Ramos (cell line): ENCODE measurements at regions not wholly inside any gene's neighbourhood (a gene's known extent, or its start where the extent isn't known, plus 50 kb on each side); places are given as distances from the start of the nearest gene placed in this dataset.

Experiments used
- in situ Hi-C: fragments of 300-500 bp; cut with MboI; formaldehyde crosslinking; loops from one replicate; pipeline ENCODE4 v1.14.3; 2022; ENCODE audit warnings: low sequenced_read_pairs; ENCODE audit not compliant: unreplicated experiment

DNA sequence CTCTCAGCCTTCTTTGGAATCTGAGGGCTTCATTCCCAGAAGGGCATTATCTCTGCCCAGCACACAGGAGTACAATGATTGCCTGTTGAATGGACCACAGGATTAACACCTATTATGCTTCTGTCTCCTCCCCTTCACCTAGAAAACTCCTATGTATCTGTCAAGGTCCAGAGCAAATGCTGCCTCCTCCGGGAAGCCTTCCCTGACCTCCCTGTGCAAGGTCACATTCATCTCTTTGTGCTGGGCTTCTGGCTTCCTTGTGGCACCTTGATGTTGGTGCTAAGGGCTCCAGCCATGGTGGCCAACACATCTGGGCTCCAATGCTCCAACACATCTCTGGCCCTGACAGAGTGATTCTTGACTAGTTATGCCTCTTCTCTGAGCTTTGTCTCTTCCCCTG, 49.9 kb upstream of the ATP2B2 start:
- in situ Hi-C loops = no loop called here

GRCh38 chr3:10556312-10556711, 50.9 kb upstream of the ATP2B2 start:
- in situ Hi-C loops = no loop called here

GRCh38 chr3:10557250-10557649, 51.9 kb upstream of the ATP2B2 start:
- in situ Hi-C loops = no loop called here

GRCh38 chr3:10557781-10558373, 52.5 kb upstream of the ATP2B2 start:
- in situ Hi-C loops = no loop called here

GRCh38 chr3:10558736-10559135, 53.4 kb upstream of the ATP2B2 start:
- in situ Hi-C loops = no loop called here

- in situ Hi-C loops = no loop called here
Observed at GRCh38 chr3:10560060-10560861, 54.9 kb upstream of the ATP2B2 start.

DNA sequence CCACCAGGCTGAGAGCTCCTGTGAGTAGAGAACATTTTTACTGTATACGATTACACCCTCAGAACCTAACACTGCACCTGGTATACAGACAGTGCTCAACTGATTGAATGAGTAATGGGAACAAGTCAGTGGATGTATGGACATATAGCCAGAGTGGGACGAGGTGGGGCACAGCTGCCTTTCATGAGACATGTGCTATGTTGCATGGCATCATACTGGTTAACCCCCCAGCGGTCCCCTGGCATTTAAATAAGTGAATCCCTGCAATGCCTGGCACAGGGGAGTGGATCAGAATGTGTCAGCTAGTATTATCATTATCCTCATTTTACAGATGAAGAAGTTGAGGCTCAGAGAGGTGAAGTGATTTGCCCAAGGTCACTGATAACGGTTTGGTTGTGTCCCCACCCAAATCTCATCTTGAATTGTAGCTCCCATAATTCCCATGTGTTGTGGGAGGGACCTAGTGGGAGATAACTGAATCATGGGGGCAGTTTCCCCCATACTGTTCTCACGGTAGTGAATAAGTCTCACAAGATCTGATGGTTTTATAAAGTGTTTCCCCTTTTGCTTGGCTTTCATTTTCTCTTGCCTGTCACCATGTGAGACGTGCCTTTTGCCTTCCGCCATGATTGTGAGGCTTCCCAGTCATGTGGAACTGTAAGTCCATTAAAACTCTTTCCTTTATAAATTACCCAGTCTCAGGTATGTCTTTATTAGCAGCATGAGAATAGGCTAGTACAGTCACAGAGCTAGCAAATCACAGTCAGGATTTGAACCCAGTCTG, 56.0 kb upstream of the ATP2B2 start:
- in situ Hi-C loops = no loop called here

GRCh38 chr3:10561946-10562560, 56.7 kb upstream of the ATP2B2 start:
- in situ Hi-C loops = no loop called here

DNA sequence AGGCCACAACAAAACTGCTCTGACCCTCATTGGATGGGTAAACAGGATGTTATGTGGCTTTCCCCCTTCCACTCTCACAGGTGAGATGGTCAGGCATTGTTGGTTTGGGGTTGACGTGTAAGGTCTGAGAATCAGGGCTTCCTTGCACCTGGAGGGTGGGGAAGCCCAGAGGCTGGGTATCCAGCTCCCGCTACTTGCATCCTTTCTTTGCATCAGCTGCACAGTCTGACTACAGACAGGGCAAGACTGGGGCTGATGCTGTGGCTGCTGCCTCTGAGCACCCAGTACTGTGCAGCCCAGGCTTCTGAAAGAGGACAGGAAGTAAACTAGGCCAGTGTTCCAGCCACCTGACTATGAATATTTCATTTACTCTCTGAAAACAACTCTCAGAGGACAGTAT, 58.0 kb upstream of the ATP2B2 start:
- in situ Hi-C loops = no loop called here

GRCh38 chr3:10565814-10566213, 60.4 kb upstream of the ATP2B2 start:
- in situ Hi-C loops = no loop called here

- in situ Hi-C loops = no loop called here
Observed at GRCh38 chr3:10566451-10566850, 61.1 kb upstream of the ATP2B2 start.

- in situ Hi-C loops = no loop called here
Observed at GRCh38 chr3:10568549-10568948, 63.2 kb upstream of the ATP2B2 start.

DNA sequence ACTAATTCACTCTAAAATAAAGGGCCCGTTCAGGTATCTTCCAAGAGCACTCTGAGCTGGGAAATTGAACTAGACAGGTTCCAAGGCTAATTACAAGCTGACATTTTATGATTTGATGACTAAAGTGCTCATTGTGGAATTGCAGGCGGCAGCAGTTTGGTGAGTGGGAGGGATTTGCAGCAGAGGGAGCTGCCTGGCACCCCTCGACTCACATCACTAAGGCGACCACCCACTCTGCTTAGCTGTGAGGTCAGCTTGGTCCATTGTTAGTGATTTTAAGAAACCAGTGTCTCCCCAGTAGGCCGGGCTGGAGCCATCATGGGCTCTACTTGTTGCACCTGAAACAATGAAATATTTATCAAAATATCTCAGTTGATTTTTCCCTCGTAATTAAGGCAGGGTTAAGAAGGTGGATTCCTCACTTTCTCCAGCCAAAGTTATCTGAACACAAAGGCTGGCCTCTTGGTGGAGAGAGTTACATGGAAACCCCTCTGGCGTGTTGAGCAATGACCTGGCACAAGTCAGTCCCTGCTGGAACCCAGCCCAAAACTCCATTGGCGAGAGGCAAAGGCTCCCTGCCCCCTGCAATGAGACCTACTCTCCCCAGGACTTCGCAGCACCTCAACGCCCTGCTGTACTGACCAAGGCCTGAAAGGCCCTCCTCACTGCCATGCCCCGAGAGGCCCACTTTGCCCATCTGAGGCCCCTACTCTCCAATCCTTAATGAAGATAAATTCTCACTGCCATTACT, 65.0 kb upstream of the ATP2B2 start:
- in situ Hi-C loops = no loop called here

DNA sequence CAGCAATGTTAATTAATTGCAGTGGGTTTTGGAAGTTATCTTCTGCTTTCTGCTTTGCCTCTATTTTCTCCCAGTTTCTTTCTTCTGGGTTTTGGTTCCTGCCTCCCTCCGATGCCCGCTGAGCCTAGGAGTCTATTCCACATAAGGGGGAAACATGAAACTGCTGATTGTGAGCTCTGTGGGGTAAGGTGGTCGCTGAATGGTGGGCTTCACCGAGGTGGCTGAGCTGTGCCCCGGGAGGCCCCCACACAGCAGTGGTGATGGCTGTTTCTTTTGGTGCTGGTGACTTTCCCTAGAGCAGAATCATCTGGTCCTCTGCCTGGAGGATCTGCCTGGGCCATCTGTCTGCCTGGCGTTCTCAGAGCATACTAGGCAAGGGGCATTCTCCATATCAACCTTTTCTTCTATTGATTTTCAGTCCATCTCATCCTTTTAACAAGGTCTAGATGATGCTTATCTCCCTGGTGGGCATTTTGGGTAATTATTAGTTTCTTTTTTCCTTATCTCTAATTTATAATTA, 68.8 kb upstream of the ATP2B2 start:
- in situ Hi-C loops = no loop called here

DNA sequence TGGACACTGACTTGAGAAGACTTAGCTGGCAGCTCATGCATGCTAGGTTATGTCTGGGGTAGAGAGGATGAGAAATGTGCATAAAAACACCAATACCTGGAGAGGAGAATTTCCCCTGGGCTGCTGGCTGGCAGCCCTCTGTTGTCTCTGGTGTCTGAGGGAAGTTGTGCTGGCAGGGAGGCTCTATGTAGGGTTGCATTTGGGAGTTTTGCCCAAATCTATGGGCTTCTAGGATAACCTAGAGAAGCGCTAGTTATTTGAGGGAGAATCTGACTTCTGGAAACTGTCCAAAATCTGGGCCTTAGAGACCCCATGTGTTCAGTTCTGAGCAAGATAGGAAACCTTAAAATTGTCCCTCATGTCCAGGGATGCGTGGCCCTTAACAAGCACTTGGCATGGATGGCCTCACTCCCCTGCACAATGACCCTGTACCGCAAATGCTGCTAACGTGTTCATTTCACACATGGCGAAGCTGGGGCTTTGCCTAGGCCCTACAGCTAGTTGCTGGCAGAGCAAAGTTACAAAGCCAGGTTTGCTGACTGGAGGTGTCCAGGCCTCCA, 70.3 kb upstream of the ATP2B2 start:
- in situ Hi-C loops = no loop called here

- in situ Hi-C loops = no loop called here
Observed at GRCh38 chr3:10577486-10577885, 72.1 kb upstream of the ATP2B2 start.

- in situ Hi-C loops = no loop called here
Observed at GRCh38 chr3:10580426-10580825, 75.0 kb upstream of the ATP2B2 start.

GRCh38 chr3:10581251-10581650, 75.9 kb upstream of the ATP2B2 start:
- in situ Hi-C loops = no loop called here

DNA sequence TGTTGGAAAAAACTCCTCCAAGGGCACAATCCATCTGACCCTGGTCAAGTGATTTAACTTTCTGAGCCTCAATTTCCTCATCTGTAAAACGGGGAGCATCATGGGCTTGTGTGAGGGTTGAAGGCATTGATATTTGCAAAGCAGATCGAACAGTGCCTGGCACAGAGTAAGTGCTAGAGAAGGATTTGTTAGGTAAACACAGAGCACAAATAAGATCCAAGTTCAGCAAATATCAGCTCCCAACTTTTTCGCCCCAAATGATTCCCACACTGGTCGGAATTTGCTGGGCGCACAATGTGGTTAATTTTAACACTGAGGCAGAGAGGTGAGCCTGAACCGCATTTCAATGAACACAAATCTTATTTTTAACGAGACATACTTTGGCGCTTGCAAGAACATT, 76.3 kb upstream of the ATP2B2 start:
- in situ Hi-C loops = no loop called here

DNA sequence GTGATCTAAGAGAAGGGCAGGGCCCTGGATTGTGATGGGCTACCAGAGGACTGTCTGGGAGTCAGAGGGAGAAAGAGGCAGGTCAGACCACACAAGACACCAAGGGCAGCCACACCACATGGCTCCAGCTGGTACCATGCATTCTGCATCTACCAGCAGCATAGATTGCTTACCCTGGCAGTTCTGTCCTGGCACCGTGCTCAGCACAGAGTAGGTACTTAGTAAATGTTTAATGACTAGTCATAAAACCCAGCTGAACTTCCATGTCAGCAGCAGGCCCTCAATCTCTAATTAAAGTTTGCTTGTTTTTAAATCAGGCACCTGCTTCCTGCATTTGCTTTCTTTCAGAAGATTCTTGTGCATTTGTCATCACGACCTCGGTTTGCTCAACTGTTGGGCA, 77.3 kb upstream of the ATP2B2 start:
- in situ Hi-C loops = no loop called here
